ENCODE measurements at regions not wholly inside any gene's neighbourhood (a gene's known extent, or its start where the extent isn't known, plus 50 kb on each side); places are given as distances from the start of the nearest gene placed in this dataset.
"Not testable (repeated sequence)": the region's sequence is repeated elsewhere in the genome, so short reads cannot be mapped to it uniquely, and the experiment has no call there.

- DNase-seq, result no peak
These were observed 273.5 kb downstream of the TCERG1L start for GRCh38 chr10:131038056-131038455.

- DNase-seq, result no peak
These were observed 270.5 kb downstream of the TCERG1L start for GRCh38 chr10:131041031-131041430.

- DNase-seq, result no peak
These were observed 270.1 kb downstream of the TCERG1L start for GRCh38 chr10:131041441-131041840.

GRCh38 chr10:131042015-131042414 is 269.5 kb downstream of the TCERG1L start:
- not testable (repeated sequence) for DNase-seq
